Epidermal melanocyte (primary cell): ENCODE measurements at regions not wholly inside any gene's neighbourhood (a gene's known extent, or its start where the extent isn't known, plus 50 kb on each side); places are given as distances from the start of the nearest gene placed in this dataset.

Experiments
- DNase-seq: peaks from one replicate; pipeline ENCODE4 v3.0.0; 2011; ENCODE audit warnings: low spot score; ENCODE audit not compliant: insufficient read length

DNA sequence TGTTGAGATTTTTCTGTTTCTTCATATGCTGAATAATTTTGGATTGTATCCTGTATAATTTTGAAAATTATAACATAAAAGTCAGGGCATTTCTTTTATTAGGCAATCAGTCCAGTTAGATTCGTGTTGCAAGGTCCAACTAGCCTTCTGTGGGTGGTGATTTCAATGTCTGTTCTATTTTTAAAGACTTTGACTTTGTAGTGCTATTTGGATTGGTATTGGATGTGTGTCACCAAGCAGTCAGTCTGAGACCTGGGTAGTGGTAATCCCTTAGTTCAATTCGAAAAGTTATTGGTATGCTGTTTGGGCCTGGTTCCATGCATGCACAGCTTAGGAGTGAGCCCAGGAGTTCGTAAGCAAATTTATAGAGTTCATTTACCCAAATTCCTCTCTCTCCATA, 82.2 kb downstream of the EPDR1 start:
- no peak for DNase-seq

- no peak for DNase-seq
Measured at GRCh38 chr7:38006559-38006958, 86.1 kb downstream of the EPDR1 start.

DNA sequence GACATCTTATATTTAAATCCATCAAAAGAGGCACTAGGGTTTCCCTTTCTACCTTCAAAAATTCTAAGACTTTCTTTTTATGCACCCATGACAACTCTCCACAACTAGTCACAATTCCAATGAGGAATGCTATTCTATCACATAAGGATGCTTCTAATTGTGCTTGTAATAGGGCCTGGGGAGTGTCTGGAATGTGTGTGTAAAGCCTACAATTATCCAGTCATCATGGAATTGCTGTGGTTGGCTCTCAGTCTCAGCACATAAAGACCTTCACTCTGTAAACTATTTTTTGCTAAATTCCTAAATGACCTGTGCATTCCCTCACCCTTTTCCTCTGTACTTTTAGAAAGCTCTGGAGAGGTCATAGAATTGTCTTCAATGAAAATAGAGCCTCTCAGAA, 86.7 kb downstream of the EPDR1 start:
- DNase-seq = no peak

- DNase-seq = no peak
Measured at GRCh38 chr7:38013246-38013645, 92.8 kb downstream of the EPDR1 start.

DNA sequence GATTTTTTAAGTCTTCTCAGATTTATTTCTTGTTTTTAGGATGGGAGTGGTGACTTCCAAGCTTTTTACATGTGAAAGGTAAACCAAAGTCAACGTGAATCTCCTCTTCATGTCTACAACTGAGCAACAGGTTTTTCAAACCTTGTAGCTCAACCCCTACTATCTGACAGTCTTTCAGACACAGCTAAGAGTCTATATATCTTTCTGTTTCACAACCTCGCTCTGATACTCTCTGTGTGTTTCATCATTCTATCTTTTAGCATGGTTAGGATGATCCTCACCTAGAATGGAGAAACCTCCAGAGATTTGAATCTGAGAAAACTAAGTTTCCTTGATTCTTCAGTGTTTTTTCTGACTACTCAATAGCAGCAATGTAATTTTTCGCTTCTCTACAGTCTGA, 96.1 kb downstream of the EPDR1 start:
- DNase-seq = no peak

GRCh38 chr7:38017320-38017719, 96.9 kb downstream of the EPDR1 start:
- no peak for DNase-seq

DNA sequence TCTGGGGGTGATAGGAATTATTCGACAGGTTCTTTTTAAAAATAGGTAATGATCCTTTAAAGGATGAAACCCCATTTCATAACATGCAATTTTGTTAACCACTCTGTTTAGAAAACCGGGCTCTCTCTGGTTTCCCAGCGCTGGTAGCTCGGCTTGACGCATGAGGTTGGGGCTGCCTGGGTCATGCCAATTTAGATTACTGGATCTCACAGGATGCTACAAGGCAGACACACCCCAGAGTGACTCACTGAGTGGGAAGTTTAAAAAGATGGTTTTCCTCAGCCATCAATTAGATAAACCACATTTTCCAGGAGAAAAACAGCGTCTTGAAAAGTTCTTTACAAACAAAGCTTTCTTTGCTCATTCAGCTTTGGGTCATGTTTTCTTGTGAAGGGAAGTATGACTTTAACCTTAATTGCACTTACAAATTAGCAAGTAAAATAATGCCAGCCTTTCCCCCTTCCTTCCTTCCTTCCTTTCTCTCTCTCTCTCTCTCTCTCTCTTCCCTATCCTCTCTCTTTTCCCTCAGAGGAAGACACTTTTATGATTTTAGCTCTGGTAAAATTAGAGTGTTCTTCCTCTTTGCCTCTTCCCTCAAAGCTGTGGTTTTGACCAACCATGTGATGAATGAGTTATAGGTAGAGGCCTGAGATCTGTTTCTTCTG, 99.8 kb downstream of the EPDR1 start:
- DNase-seq = no peak

DNA sequence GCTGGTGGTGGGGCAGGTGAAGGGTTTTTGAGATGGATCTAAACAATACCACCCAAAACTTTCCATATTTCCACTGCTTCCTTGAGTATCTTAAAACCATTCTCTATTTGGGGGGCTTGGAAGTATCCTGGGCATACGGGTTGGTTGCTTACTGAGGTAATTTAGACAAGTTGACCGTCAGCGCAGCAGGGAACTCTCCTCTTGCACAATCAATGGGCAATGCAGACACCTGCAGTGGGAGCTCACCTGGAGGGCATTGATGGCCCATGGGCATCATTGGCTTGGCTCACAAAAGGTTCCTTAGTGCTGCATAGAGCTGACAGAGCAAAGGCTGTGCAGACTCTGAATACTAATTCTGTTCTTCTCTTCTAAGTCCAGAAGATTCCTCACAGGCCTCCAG, 101.5 kb downstream of the EPDR1 start:
- no peak for DNase-seq

GRCh38 chr7:38025815-38026214, 105.4 kb downstream of the EPDR1 start:
- no peak for DNase-seq

DNA sequence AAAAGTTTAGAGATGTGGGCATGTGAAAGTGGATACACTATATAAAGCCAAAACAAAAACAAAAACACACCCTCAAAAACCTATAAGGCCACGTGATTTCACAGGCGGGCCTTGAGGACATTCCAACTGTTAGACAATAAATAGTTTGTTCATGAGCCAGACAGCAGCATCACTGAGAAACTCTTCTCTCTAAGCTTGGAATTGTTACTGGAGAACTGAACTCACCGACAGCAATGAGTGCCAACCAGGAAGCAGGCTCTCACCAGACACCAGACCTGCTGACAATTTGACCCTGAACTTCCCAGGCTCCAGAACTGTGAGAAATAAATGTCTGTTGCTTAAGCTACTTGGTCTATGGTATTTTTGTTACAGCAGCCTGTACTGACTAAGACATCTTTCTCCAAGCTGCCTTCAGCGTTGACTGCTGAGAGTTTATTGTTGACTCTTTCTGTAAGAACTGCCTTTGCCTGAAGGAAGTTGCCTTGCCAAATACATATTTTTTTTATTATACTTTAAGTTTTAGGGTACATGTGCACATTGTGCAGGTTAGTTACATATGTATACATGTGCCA, 107.5 kb downstream of the EPDR1 start:
- no peak for DNase-seq

DNA sequence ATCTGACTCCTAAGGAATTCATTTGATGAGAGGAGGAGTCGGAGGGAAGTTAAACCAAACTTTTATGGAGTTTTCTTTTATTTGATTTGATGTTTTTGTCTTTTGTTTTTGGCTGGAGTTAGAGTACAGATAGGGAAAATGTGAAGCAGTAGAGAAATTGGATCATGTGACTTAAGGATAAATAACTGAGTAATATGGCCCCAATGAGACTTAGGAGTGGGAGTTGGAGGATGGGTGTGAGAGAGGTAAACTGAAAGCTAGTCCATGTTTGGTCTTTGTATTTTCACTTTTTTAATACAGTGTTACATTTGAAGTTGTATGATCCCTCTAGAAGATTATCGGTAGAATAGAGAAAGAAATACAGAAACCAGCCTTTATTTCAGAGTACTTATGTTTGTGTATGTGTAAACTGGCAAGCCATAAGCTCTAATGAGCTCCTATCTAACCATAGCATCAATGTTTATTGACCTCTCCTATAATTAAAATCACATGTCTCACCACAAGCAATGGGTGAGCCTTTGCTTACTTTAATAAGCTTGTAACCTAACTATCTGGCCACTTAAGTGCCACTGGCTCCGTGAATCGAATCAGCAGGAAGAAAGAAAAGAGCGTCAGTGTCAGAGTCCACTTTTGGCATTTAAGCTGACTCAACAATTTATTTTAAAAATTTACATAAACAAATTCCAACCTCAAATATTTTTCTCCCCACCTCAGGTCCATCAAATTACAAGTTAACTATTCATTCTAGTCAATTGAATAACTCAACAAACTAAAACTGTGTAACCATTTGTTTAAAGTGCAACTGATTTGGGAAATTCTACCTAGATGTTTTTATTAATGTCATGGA, 113.8 kb downstream of the EPDR1 start:
- no peak for DNase-seq

- no peak for DNase-seq
Measured at GRCh38 chr7:38040831-38041230, 120.4 kb downstream of the EPDR1 start.

DNA sequence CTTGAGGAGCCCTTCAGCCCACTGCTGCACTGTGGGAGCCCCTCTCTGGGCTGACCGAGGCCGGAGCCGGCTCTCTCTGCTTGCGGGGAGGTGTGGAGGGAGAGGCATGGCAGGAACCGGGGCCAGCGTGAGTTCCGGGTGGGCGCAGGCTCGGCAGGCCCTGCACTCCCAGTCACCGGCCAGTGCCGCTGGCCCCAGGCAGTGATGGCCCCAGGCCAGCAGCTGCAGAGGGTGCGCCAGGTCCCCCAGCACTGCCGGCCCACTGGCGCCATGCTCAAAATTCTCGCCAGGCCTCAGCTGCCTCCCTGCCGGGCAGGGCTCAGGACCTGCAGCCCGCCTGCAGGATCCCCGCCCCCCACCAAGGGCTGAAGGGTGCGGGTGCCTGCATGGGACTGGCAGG, 128.4 kb upstream of the STARD3NL start:
- no peak for DNase-seq

DNA sequence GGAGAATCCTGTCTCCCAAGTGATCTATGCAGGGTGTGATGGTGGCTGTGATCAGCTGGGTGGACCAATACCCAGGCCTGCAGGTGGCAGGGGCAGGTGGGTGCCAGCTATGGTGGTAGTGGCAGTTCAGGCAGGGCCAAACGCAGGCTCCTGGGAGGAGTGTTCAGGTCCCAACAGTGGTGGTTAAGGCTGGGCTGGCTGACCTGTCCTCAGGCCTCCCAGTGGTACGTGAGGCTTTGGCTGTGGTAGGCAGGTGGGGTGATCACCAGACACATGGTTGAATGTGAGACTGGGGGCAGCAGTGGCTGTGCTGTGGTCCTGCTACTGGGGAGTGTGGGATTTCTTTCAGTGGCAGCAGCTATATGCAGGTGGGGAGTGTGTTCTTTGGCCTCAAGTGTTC, 126.7 kb upstream of the STARD3NL start:
- no peak for DNase-seq

- DNase-seq = no peak
Measured at GRCh38 chr7:38051786-38052185, 126.3 kb upstream of the STARD3NL start.

DNA sequence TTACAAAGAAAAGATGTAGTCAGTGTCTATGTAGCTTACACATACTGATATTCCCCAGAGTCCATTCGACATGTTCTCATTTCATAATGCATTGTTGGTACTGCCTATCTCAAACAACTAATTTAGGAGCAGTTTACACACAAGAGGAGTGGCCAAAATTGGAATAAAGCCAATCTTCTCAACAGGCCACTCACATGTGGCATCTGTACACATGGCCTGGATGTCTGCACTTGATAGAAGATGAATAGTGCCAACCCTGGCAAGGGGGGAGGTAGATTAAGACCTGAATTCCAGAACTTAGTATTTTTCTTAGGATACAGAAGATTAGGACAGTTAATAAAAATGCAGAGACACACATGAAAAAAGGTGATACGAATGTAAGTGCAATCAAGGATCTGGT, 125.3 kb upstream of the STARD3NL start:
- no peak for DNase-seq

DNA sequence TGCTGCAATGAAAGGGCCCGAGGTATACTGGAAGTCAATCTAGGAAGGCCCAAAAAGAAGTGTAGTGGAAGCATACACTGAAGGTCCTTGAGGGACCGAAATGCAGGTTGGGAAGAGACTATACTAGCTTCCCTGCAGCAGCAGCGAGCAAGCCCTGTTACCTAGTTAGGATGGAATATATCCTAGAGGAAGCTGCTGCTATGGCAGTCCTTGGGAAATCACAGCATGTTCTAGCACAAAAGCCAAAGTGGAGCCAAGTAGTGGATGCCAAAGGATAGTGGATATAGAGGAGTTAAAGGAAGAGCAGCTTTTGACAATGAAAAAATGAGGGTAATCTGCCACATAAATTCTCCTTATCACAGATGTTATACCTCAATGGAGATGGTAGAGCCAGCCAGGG, 123.8 kb upstream of the STARD3NL start:
- DNase-seq = no peak

DNA sequence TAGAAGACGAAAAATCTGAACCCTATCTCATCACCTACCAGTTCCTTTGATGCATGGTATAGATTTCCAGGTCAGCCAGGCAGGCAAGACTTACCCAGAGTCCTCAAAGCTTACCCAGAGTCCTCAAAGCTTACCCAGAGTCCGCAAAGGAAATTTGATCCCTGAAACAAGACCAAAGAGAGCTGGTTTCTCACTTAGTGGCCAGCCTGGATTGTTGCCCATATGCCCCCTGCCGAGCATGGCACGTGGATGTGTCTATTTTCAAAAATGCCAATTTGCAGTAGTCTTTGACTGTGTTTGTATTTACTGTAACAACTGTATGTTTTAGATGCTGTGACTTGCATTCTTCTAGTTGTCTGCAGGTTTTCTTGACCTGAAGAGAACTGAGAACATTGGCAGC, 120.2 kb upstream of the STARD3NL start:
- no peak for DNase-seq

GRCh38 chr7:38060116-38060515, 117.9 kb upstream of the STARD3NL start:
- DNase-seq = no peak

DNA sequence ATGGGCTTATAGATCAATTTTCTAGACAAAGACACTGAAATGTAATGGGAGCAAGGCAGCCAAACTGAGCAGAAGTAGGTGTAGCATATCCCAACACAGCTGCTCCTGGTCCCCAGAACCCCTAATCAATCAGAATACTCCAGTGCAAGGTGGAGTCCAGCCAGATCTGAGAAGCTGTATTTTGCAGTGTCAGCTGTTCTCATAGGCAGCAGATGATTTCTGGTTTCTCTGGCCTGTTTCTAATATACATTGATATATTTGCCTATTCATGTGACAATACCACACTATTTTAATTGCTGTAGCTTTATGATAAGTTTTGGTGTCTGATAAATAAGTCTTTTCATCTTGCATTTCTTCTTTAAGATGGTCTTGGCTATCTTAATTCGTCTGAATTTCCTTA, 117.4 kb upstream of the STARD3NL start:
- no peak for DNase-seq

- DNase-seq = no peak
Measured at GRCh38 chr7:38066391-38066790, 111.7 kb upstream of the STARD3NL start.

DNA sequence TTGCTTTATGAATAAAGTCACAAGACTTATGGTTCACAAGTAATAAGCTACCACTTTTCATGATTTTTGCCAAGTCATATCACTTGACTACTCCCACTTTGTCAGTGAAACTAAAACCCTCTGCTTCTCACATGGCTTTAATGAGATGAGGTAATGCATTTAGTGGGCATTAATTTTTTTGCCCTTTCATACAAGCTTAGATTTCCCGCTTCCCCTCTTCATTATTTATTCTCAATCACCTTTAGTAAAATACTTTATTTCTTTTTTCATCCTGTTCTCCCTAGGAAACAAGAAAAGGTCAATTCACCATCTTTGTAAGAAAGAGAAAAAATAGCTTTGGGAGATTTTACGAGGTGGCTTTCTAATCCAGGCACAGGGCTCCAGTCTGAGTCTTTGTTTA, 109.6 kb upstream of the STARD3NL start:
- no peak for DNase-seq

DNA sequence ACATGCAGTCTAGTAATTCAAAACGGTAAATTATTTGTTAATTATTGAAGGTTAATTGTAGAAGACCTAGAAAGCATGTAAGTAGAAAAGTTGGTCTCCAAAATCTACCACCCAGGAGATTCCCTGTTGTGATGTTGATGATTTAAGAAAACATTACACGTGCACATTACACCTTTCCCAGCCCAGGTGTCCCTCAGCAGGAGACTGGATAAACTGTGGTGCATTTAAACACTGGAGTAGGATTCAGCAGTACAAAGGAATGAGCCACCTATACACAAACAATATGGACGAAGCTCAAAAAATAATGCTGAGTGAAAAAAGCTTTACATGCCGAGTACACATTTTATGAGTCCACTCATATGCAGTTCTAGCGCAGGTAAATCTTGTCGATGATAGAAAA, 109.0 kb upstream of the STARD3NL start:
- DNase-seq = no peak
